ENCODE measurements at regions not wholly inside any gene's neighbourhood (a gene's known extent, or its start where the extent isn't known, plus 50 kb on each side); places are given as distances from the start of the nearest gene placed in this dataset.

GRCh38 chrY:7729318-7730011, 817.9 kb upstream of the AMELY start:
- H3K4me3 ChIP-seq (ENCODE audit: low read depth, low read length), result no peak overlapping the region
- TF ChIP-seq, protein P1, sequence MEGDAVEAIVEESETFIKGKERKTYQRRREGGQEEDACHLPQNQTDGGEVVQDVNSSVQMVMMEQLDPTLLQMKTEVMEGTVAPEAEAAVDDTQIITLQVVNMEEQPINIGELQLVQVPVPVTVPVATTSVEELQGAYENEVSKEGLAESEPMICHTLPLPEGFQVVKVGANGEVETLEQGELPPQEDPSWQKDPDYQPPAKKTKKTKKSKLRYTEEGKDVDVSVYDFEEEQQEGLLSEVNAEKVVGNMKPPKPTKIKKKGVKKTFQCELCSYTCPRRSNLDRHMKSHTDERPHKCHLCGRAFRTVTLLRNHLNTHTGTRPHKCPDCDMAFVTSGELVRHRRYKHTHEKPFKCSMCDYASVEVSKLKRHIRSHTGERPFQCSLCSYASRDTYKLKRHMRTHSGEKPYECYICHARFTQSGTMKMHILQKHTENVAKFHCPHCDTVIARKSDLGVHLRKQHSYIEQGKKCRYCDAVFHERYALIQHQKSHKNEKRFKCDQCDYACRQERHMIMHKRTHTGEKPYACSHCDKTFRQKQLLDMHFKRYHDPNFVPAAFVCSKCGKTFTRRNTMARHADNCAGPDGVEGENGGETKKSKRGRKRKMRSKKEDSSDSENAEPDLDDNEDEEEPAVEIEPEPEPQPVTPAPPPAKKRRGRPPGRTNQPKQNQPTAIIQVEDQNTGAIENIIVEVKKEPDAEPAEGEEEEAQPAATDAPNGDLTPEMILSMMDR (conservative IDR thresholded peaks at IDR 0.05; ENCODE audit: low read depth, low read length), result no peak
- DNase-seq (ENCODE audit: low read depth), result peak; percentile 15

DNA sequence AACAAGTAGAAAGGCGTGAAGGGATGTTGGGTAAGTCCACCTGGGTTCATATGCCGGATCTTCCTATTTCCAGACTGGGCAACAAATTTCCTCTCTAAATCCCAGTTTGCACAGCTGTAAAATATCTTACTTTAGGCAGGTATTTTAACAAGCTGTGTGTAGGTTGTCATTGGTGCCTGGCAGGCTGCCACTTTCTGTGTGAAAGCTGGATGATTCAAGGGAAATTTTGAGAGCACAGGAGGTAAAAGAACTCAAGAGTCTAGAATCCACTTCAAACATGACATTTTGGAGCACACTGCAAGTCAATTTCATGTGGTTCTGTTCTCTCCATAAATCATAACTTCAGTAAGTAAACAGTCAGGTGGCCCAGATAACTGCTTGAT, 817.4 kb upstream of the AMELY start:
- peak; percentile 34 for DNase-seq (ENCODE audit: low read depth)
- TF ChIP-seq, protein P1 (conservative IDR thresholded peaks at IDR 0.05; ENCODE audit: low read depth, low read length), result no peak
- H3K4me3 ChIP-seq (ENCODE audit: low read depth, low read length), result no peak overlapping the region

GRCh38 chrY:7725791-7726460, 814.4 kb upstream of the AMELY start:
- no peak overlapping the region for H3K4me3 ChIP-seq (ENCODE audit: low read depth, low read length)
- DNase-seq (ENCODE audit: low read depth), result no peak
- TF ChIP-seq, protein P1 (conservative IDR thresholded peaks at IDR 0.05; ENCODE audit: low read depth, low read length), result no peak

- no peak for DNase-seq (ENCODE audit: low read depth)
- TF ChIP-seq, protein P1 (conservative IDR thresholded peaks at IDR 0.05; ENCODE audit: low read depth, low read length), result no peak
- H3K4me3 ChIP-seq (ENCODE audit: low read depth, low read length), result no peak overlapping the region
Measured at GRCh38 chrY:7723991-7724632, 812.6 kb upstream of the AMELY start.

GRCh38 chrY:7723127-7723526, 811.6 kb upstream of the AMELY start:
- DNase-seq (ENCODE audit: low read depth), result no peak
- TF ChIP-seq, protein P1 (conservative IDR thresholded peaks at IDR 0.05; ENCODE audit: low read depth, low read length), result no peak
- no peak overlapping the region for H3K4me3 ChIP-seq (ENCODE audit: low read depth, low read length)

DNA sequence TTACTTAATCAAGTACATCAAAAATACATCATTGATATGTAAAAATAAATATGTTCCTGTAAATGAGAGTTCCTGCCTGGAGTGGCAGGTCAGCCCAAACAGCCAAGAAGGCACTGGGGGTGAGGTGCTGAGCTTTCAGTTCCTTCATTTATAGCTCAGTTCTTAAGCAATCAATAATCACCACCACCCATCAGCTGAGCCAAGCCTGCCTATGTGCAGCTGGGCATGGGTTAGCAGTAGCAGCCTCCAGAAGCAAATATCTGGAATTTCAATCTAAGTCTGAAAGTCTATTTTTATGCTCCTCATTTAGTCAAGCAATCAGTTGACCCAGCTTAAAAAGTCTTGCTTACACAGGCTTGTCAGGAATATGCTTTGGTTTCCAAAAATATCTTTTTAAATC, 811.0 kb upstream of the AMELY start:
- no peak for DNase-seq (ENCODE audit: low read depth)
- H3K4me3 ChIP-seq (ENCODE audit: low read depth, low read length), result no peak overlapping the region
- TF ChIP-seq, protein P1 (conservative IDR thresholded peaks at IDR 0.05; ENCODE audit: low read depth, low read length), result no peak
